Activated T-helper 17 cell treated with anti-CD3 and anti-CD28 coated beads, Interleukin-2, amount 50 U/mL, for 72 hours (primary cell): ENCODE measurements at regions not wholly inside any gene's neighbourhood (a gene's known extent, or its start where the extent isn't known, plus 50 kb on each side); places are given as distances from the start of the nearest gene placed in this dataset.
A peak's percentile ranks its signal among the peaks of the same experiment; 100 is the strongest.

Experiments used
- ATAC-seq: fragments of 150-1000 bp; cut with Tn5 transposase; replicated peaks from 2 replicates; pipeline ENCODE4 v1.10.0; 2021; ENCODE audit warnings: mild to moderate bottlenecking, moderate library complexity
- H3K27ac Mint-ChIP-seq: one replicate; pipeline ENCODE4 v1.8.0; 2022; ENCODE audit warnings: mixed read lengths
- H3K27me3 Mint-ChIP-seq: one replicate; pipeline ENCODE4 v1.8.0; 2022; ENCODE audit warnings: mixed read lengths
- H3K36me3 Mint-ChIP-seq: one replicate; pipeline ENCODE4 v1.8.0; 2022; ENCODE audit warnings: low read depth, mild to moderate bottlenecking, mixed read lengths
- H3K4me1 Mint-ChIP-seq: one replicate; pipeline ENCODE4 v1.8.0; 2022; ENCODE audit warnings: mixed read lengths
- H3K4me3 Mint-ChIP-seq: one replicate; pipeline ENCODE4 v1.8.0; 2022; ENCODE audit warnings: mild to moderate bottlenecking, mixed read lengths
- H3K9me3 Mint-ChIP-seq: one replicate; pipeline ENCODE4 v1.8.0; 2022; ENCODE audit warnings: mixed read lengths

- ATAC-seq: no peak
- no peak overlapping the region for H3K4me3 Mint-ChIP-seq
These were observed 494.6 kb downstream of the RFPL4B start for GRCh38 chr6:112841553-112842329.

GRCh38 chr6:112842330-112842685 is 495.2 kb downstream of the RFPL4B start:
- H3K36me3 Mint-ChIP-seq: no peaks in the 10 kb centered on the region
- no peak for ATAC-seq
- no peak overlapping the region for H3K4me3 Mint-ChIP-seq

More at GRCh38 chr6:112841553-112842329, 494.6 kb downstream of the RFPL4B start:
- H3K9me3 Mint-ChIP-seq: peaks cover 4% of the 10 kb centered on the region
- H3K4me1 Mint-ChIP-seq: no peaks in the 10 kb centered on the region
- H3K27me3 Mint-ChIP-seq: no peaks in the 10 kb centered on the region
- no peak overlapping the region for H3K27ac Mint-ChIP-seq
- no peaks in the 10 kb centered on the region for H3K36me3 Mint-ChIP-seq

GRCh38 chr6:112846681-112847080 is 499.6 kb downstream of the RFPL4B start:
- peaks cover 4% of the 10 kb centered on the region for H3K9me3 Mint-ChIP-seq
- no peak for ATAC-seq
- H3K4me3 Mint-ChIP-seq: no peak overlapping the region
- H3K27me3 Mint-ChIP-seq: no peaks in the 10 kb centered on the region
- H3K27ac Mint-ChIP-seq: no peak overlapping the region
- no peaks in the 10 kb centered on the region for H3K36me3 Mint-ChIP-seq
- no peaks in the 10 kb centered on the region for H3K4me1 Mint-ChIP-seq

More at GRCh38 chr6:112842330-112842685, 495.2 kb downstream of the RFPL4B start:
- H3K9me3 Mint-ChIP-seq: peaks cover 4% of the 10 kb centered on the region
- no peak overlapping the region for H3K27ac Mint-ChIP-seq
- H3K4me1 Mint-ChIP-seq: no peaks in the 10 kb centered on the region
- no peaks in the 10 kb centered on the region for H3K27me3 Mint-ChIP-seq

GRCh38 chr6:112851146-112851545 is 504.0 kb downstream of the RFPL4B start:
- no peaks in the 10 kb centered on the region for H3K27me3 Mint-ChIP-seq
- no peaks in the 10 kb centered on the region for H3K9me3 Mint-ChIP-seq
- no peak for ATAC-seq
- no peaks in the 10 kb centered on the region for H3K4me1 Mint-ChIP-seq
- no peaks in the 10 kb centered on the region for H3K36me3 Mint-ChIP-seq
- no peak overlapping the region for H3K4me3 Mint-ChIP-seq
- no peak overlapping the region for H3K27ac Mint-ChIP-seq

- Mint-ChIP-seq H3K4me1 (no peaks in the 10 kb centered on the region), H3K27ac (no peak overlapping the region), H3K36me3 (no peaks in the 10 kb centered on the region), H3K9me3 (no peaks in the 10 kb centered on the region), H3K27me3 (no peaks in the 10 kb centered on the region), H3K4me3 (no peak overlapping the region)
- ATAC-seq: no peak
These were observed 506.0 kb downstream of the RFPL4B start for GRCh38 chr6:112853162-112853561.

- no peaks in the 10 kb centered on the region for H3K36me3 Mint-ChIP-seq
- no peaks in the 10 kb centered on the region for H3K4me1 Mint-ChIP-seq
- no peaks in the 10 kb centered on the region for H3K27me3 Mint-ChIP-seq
- peaks cover 9% of the 10 kb centered on the region for H3K9me3 Mint-ChIP-seq
- H3K4me3 Mint-ChIP-seq: no peak overlapping the region
- no peak overlapping the region for H3K27ac Mint-ChIP-seq
- ATAC-seq: no peak
These were observed 516.6 kb downstream of the RFPL4B start for GRCh38 chr6:112863753-112864152.

GRCh38 chr6:112865131-112865530 is 518.0 kb downstream of the RFPL4B start:
- Mint-ChIP-seq H3K27ac (no peak overlapping the region), H3K27me3 (no peaks in the 10 kb centered on the region), H3K4me3 (no peak overlapping the region), H3K4me1 (no peaks in the 10 kb centered on the region), H3K36me3 (no peaks in the 10 kb centered on the region), H3K9me3 (peaks cover 14% of the 10 kb centered on the region)
- no peak for ATAC-seq

- Mint-ChIP-seq H3K4me3 (no peak overlapping the region), H3K9me3 (peaks cover 8% of the 10 kb centered on the region), H3K4me1 (no peaks in the 10 kb centered on the region), H3K27ac (no peak overlapping the region), H3K36me3 (no peaks in the 10 kb centered on the region), H3K27me3 (no peaks in the 10 kb centered on the region)
- ATAC-seq: no peak
These were observed 527.8 kb downstream of the RFPL4B start for GRCh38 chr6:112874881-112875280.

GRCh38 chr6:112877134-112878100 is 530.3 kb downstream of the RFPL4B start:
- Mint-ChIP-seq H3K4me1 (no peaks in the 10 kb centered on the region), H3K27ac (no peak overlapping the region), H3K27me3 (no peaks in the 10 kb centered on the region), H3K36me3 (no peaks in the 10 kb centered on the region), H3K9me3 (peaks cover 4% of the 10 kb centered on the region), H3K4me3 (no peak overlapping the region)
- ATAC-seq: no peak

- Mint-ChIP-seq H3K27ac (no peak overlapping the region), H3K27me3 (no peaks in the 10 kb centered on the region), H3K9me3 (peaks cover 7% of the 10 kb centered on the region), H3K4me1 (no peaks in the 10 kb centered on the region), H3K36me3 (no peaks in the 10 kb centered on the region), H3K4me3 (no peak overlapping the region)
- peak; percentile 34 for ATAC-seq
These were observed 532.8 kb downstream of the RFPL4B start for GRCh38 chr6:112879920-112880413.

- no peak overlapping the region for H3K4me3 Mint-ChIP-seq
- no peak for ATAC-seq
- no peaks in the 10 kb centered on the region for H3K4me1 Mint-ChIP-seq
- no peaks in the 10 kb centered on the region for H3K27me3 Mint-ChIP-seq
- no peak overlapping the region for H3K27ac Mint-ChIP-seq
- H3K9me3 Mint-ChIP-seq: peaks cover 7% of the 10 kb centered on the region
- no peaks in the 10 kb centered on the region for H3K36me3 Mint-ChIP-seq
These were observed 533.9 kb downstream of the RFPL4B start for GRCh38 chr6:112881027-112881426.

GRCh38 chr6:112881828-112882780 is 535.0 kb downstream of the RFPL4B start:
- Mint-ChIP-seq H3K36me3 (no peaks in the 10 kb centered on the region), H3K4me1 (no peaks in the 10 kb centered on the region), H3K27ac (no peak overlapping the region), H3K27me3 (no peaks in the 10 kb centered on the region), H3K9me3 (peaks cover 7% of the 10 kb centered on the region), H3K4me3 (no peak overlapping the region)
- no peak for ATAC-seq

GRCh38 chr6:112883095-112883494 is 536.0 kb downstream of the RFPL4B start:
- Mint-ChIP-seq H3K9me3 (peaks cover 7% of the 10 kb centered on the region), H3K36me3 (no peaks in the 10 kb centered on the region), H3K4me3 (no peak overlapping the region), H3K27me3 (no peaks in the 10 kb centered on the region), H3K4me1 (no peaks in the 10 kb centered on the region), H3K27ac (no peak overlapping the region)
- ATAC-seq: no peak

GRCh38 chr6:112886415-112886814 is 539.3 kb downstream of the RFPL4B start:
- H3K4me3 Mint-ChIP-seq: no peak overlapping the region
- H3K9me3 Mint-ChIP-seq: peaks cover 3% of the 10 kb centered on the region
- H3K36me3 Mint-ChIP-seq: no peaks in the 10 kb centered on the region
- H3K27me3 Mint-ChIP-seq: no peaks in the 10 kb centered on the region
- no peaks in the 10 kb centered on the region for H3K4me1 Mint-ChIP-seq
- no peak overlapping the region for H3K27ac Mint-ChIP-seq
- no peak for ATAC-seq
